HEK293 (cell line): ENCODE measurements at regions not wholly inside any gene's neighbourhood (a gene's known extent, or its start where the extent isn't known, plus 50 kb on each side); places are given as distances from the start of the nearest gene placed in this dataset.

Experiments
- CTCF ChIA-PET: fragments of 350-600 bp; formaldehyde crosslinking; extraction: SDS; loops from one replicate; lab custom pipeline; 2021; ENCODE audit warnings: antibody characterized with exemption; lab: Yijun Ruan, JAX
- POLR2A ChIA-PET: fragments of 300-600 bp; formaldehyde crosslinking; extraction: SDS; loops from one replicate; lab custom pipeline; 2020; ENCODE audit warnings: antibody characterized with exemption, inconsistent platforms; lab: Yijun Ruan, JAX
- H3K27ac ChIP-seq: fragments of 200-500 bp; sonication (Bioruptor generic); 2 replicates; pipeline ENCODE4 v1.5.1; 2014; ENCODE audit warnings: low read depth, low read length, control low read depth, inconsistent platforms; ENCODE audit errors: extremely low read depth
- H3K36me3 ChIP-seq, 2 experiments: fragments of 200-500 bp in 1 of 2; sonication (Bioruptor generic) in 1 of 2; 1 replicate in 1 of 2; 2 replicates in 1 of 2; pipeline ENCODE4 v1.5.1; 2014 to 2017; ENCODE audit warnings: inconsistent platforms in 2 of 2, low read length in 2 of 2; ENCODE audit not compliant: control insufficient read depth in 2 of 2, insufficient read depth in 1 of 2
- H3K4me1 ChIP-seq: fragments of 200-500 bp; sonication (Bioruptor generic); 2 replicates; pipeline ENCODE4 v1.5.1; 2014; ENCODE audit warnings: mild to moderate bottlenecking, low read length, inconsistent platforms; ENCODE audit not compliant: control insufficient read depth, insufficient read depth
- H3K4me3 ChIP-seq: 2 replicates; pipeline ENCODE4 v1.5.1; 2011; ENCODE audit warnings: low read depth, mild to moderate bottlenecking, control low read depth, low read length, moderate library complexity
- H3K9me3 ChIP-seq: fragments of 200-500 bp; sonication (Bioruptor generic); 2 replicates; pipeline ENCODE4 v1.5.1; 2014; ENCODE audit warnings: low read depth, low read length, inconsistent platforms; ENCODE audit not compliant: control insufficient read depth, insufficient read depth
- GLI4 ChIP-seq: fragments of 450-650 bp; formaldehyde crosslinking; IDR thresholded peaks from 2 replicates; pipeline ENCODE4 v1.5.1; 2016; ENCODE audit warnings: missing biosample characterization, missing genetic modification characterization
- HOXC10 ChIP-seq: sonication (generic); formaldehyde crosslinking; IDR thresholded peaks from 2 replicates; pipeline ENCODE4 v1.8.1; 2023; ENCODE audit warnings: mild to moderate bottlenecking, missing genetic modification reagents
- IKZF3 ChIP-seq: fragments of 450-650 bp; IDR thresholded peaks from 2 replicates; pipeline ENCODE4 v1.5.0; 2018; ENCODE audit warnings: missing biosample characterization, mild to moderate bottlenecking, missing genetic modification characterization, moderate library complexity
- KLF7 ChIP-seq: fragments of 450-650 bp; formaldehyde crosslinking; IDR thresholded peaks from 2 replicates; pipeline ENCODE4 v1.5.1; 2016; ENCODE audit warnings: missing biosample characterization, missing genetic modification characterization, borderline replicate concordance
- KLF9 ChIP-seq: fragments of 450-650 bp; formaldehyde crosslinking; IDR thresholded peaks from 2 replicates; pipeline ENCODE4 v1.5.1; 2016; ENCODE audit warnings: missing biosample characterization, missing genetic modification characterization, low read depth
- PRDM1 ChIP-seq: fragments of 450-650 bp; formaldehyde crosslinking; IDR thresholded peaks from 2 replicates; pipeline ENCODE4; 2016; ENCODE audit warnings: missing biosample characterization, missing genetic modification characterization
- PRDM10 ChIP-seq: fragments of 450-650 bp; formaldehyde crosslinking; IDR thresholded peaks from 2 replicates; pipeline ENCODE4 v1.5.1; 2016; ENCODE audit warnings: missing biosample characterization, missing genetic modification characterization
- TCF7L2 ChIP-seq: IDR thresholded peaks from 2 replicates; pipeline ENCODE4 v1.6.1; 2011; ENCODE audit warnings: low read depth, mild to moderate bottlenecking, inconsistent platforms, low read length, moderate library complexity, borderline replicate concordance
- WT1 ChIP-seq: fragments of 450-650 bp; formaldehyde crosslinking; IDR thresholded peaks from 2 replicates; pipeline ENCODE4 v1.5.1; 2016; ENCODE audit warnings: missing biosample characterization, missing genetic modification characterization
- YY1 ChIP-seq: fragments of 450-650 bp; formaldehyde crosslinking; IDR thresholded peaks from 2 replicates; pipeline ENCODE4 v1.5.1; 2018; ENCODE audit warnings: missing biosample characterization, missing genetic modification characterization
- ZBTB1 ChIP-seq: fragments of 450-650 bp; formaldehyde crosslinking; IDR thresholded peaks from 2 replicates; pipeline ENCODE4 v1.5.1; 2016; ENCODE audit warnings: missing biosample characterization, missing genetic modification characterization
- ZEB2 ChIP-seq: fragments of 450-650 bp; formaldehyde crosslinking; IDR thresholded peaks from 2 replicates; pipeline ENCODE4 v1.5.1; 2016; ENCODE audit warnings: missing biosample characterization, missing genetic modification characterization
- ZNF121 ChIP-seq: fragments of 450-650 bp; formaldehyde crosslinking; IDR thresholded peaks from 2 replicates; pipeline ENCODE4 v1.5.1; 2016; ENCODE audit warnings: missing biosample characterization, missing genetic modification characterization
- ZNF140 ChIP-seq: fragments of 450-650 bp; formaldehyde crosslinking; IDR thresholded peaks from 2 replicates; pipeline ENCODE4 v1.5.1; 2016; ENCODE audit warnings: missing biosample characterization, missing genetic modification characterization
- ZNF18 ChIP-seq: fragments of 450-650 bp; formaldehyde crosslinking; IDR thresholded peaks from 2 replicates; pipeline ENCODE4 v1.5.1; 2016; ENCODE audit warnings: missing biosample characterization, missing genetic modification characterization
- ZNF239 ChIP-seq: fragments of 450-650 bp; formaldehyde crosslinking; IDR thresholded peaks from 2 replicates; pipeline ENCODE4 v1.5.1; 2016; ENCODE audit warnings: missing biosample characterization, missing genetic modification characterization
- ZNF350 ChIP-seq: fragments of 450-650 bp; formaldehyde crosslinking; IDR thresholded peaks from 2 replicates; pipeline ENCODE4 v1.5.0; 2017; ENCODE audit warnings: missing biosample characterization, mild to moderate bottlenecking, missing genetic modification characterization
- ZNF354C ChIP-seq: fragments of 450-650 bp; formaldehyde crosslinking; IDR thresholded peaks from 2 replicates; pipeline ENCODE4 v1.5.1; 2016; ENCODE audit warnings: missing biosample characterization, missing genetic modification characterization, low read depth, borderline replicate concordance
- ZNF362 ChIP-seq: fragments of 450-650 bp; formaldehyde crosslinking; IDR thresholded peaks from 2 replicates; pipeline ENCODE4 v1.5.1; 2016; ENCODE audit warnings: missing biosample characterization, missing genetic modification characterization
- ZNF37A ChIP-seq: fragments of 450-650 bp; IDR thresholded peaks from 2 replicates; pipeline ENCODE4 v1.5.1; 2018; ENCODE audit warnings: missing biosample characterization, missing genetic modification characterization
- ZNF624 ChIP-seq: fragments of 450-650 bp; formaldehyde crosslinking; IDR thresholded peaks from 2 replicates; pipeline ENCODE4 v1.5.1; 2017; ENCODE audit warnings: missing biosample characterization, missing genetic modification characterization
- ZNF701 ChIP-seq: fragments of 450-650 bp; formaldehyde crosslinking; IDR thresholded peaks from 2 replicates; pipeline ENCODE4 v1.5.1; 2016; ENCODE audit warnings: missing biosample characterization, missing genetic modification characterization
- ZNF704 ChIP-seq: fragments of 450-650 bp; formaldehyde crosslinking; IDR thresholded peaks from 2 replicates; pipeline ENCODE4 v1.5.1; 2016; ENCODE audit warnings: missing biosample characterization, missing genetic modification characterization
- ZSCAN30 ChIP-seq: fragments of 450-650 bp; IDR thresholded peaks from 2 replicates; pipeline ENCODE4 v1.5.1; 2018; ENCODE audit warnings: missing biosample characterization, mild to moderate bottlenecking, missing genetic modification characterization, moderate library complexity
- ZSCAN5A ChIP-seq: fragments of 450-650 bp; formaldehyde crosslinking; IDR thresholded peaks from 2 replicates; pipeline ENCODE4 v1.5.1; 2016; ENCODE audit warnings: missing biosample characterization, missing genetic modification characterization

GRCh38 chr6:153862139-153862538 lies 176.9 kb upstream of the OPRM1 start:
- POLR2A ChIA-PET, result no interaction called here
- Histone ChIP-seq H3K4me3 (no peak overlapping the region), H3K9me3 (no peaks in the 10 kb centered on the region), H3K27ac (no peak overlapping the region), H3K36me3 (no peaks in the 10 kb centered on the region), H3K4me1 (no peaks in the 10 kb centered on the region)
- CTCF ChIA-PET, result no interaction called here
- TF ChIP-seq HOXC10 (CRISPR knock-in tag), result no peak
- no peak for TF ChIP-seq IKZF3 (tag by site-specific recombination)
- TF ChIP-seq ZSCAN30 (tag by site-specific recombination), result no peak
- no peak for TF ChIP-seq ZNF140 (tag by site-specific recombination)
- TF ChIP-seq PRDM1 (tag by site-specific recombination), result peak; percentile 92

GRCh38 chr6:153858529-153858928 lies 180.5 kb upstream of the OPRM1 start:
- Histone ChIP-seq H3K4me1 (no peaks in the 10 kb centered on the region), H3K4me3 (no peak overlapping the region), H3K36me3 (no peaks in the 10 kb centered on the region), H3K9me3 (no peaks in the 10 kb centered on the region), H3K27ac (no peak overlapping the region)
- POLR2A ChIA-PET, result no interaction called here
- CTCF ChIA-PET, result interaction anchor here (0.7 kb wide), 1 partner anchor 103 kb away, joined by 3 read pairs; no protein-coding TSS in a partner anchor
- TF ChIP-seq ZNF350 (tag by site-specific recombination), result no peak
- TF ChIP-seq ZNF37A (tag by site-specific recombination), result no peak
- TF ChIP-seq ZNF704 (tag by site-specific recombination), result no peak
- TF ChIP-seq TCF7L2, result no peak
- TF ChIP-seq YY1 (tag by site-specific recombination), result no peak
- TF ChIP-seq KLF9 (tag by site-specific recombination), result no peak
- no peak for TF ChIP-seq ZNF701 (tag by site-specific recombination)
- no peak for TF ChIP-seq KLF7 (tag by site-specific recombination)
- no peak for TF ChIP-seq ZNF362 (tag by site-specific recombination)
- no peak for TF ChIP-seq ZNF624 (tag by site-specific recombination)
- TF ChIP-seq ZNF239 (tag by site-specific recombination), result no peak
- TF ChIP-seq GLI4, result no peak

GRCh38 chr6:153856929-153857376 lies 182.1 kb upstream of the OPRM1 start:
- Histone ChIP-seq H3K4me1 (no peaks in the 10 kb centered on the region), H3K27ac (no peak overlapping the region), H3K4me3 (no peak overlapping the region), H3K36me3 (no peaks in the 10 kb centered on the region), H3K9me3 (no peaks in the 10 kb centered on the region)
- ChIA-PET CTCF (no interaction called here), POLR2A (no interaction called here)
- no peak for TF ChIP-seq ZEB2 (tag by site-specific recombination)
- TF ChIP-seq ZBTB1, result no peak
- TF ChIP-seq PRDM10 (tag by site-specific recombination), result no peak
- no peak for TF ChIP-seq ZNF121 (tag by site-specific recombination)
- no peak for TF ChIP-seq ZNF18 (tag by site-specific recombination)
- TF ChIP-seq ZSCAN5A (tag by site-specific recombination), result no peak
- TF ChIP-seq WT1, result no peak
- TF ChIP-seq ZNF354C (tag by site-specific recombination), result no peak
